LHCN-M2 (cell line): ENCODE measurements at regions not wholly inside any gene's neighbourhood (a gene's known extent, or its start where the extent isn't known, plus 50 kb on each side); places are given as distances from the start of the nearest gene placed in this dataset.
"Not testable (repeated sequence)": the region's sequence is repeated elsewhere in the genome, so short reads cannot be mapped to it uniquely, and the experiment has no call there.

ENCODE experiments used
- DNase-seq: peaks from one replicate; pipeline ENCODE4 v3.0.0-alpha.2; 2012; ENCODE audit warnings: low read depth

DNA sequence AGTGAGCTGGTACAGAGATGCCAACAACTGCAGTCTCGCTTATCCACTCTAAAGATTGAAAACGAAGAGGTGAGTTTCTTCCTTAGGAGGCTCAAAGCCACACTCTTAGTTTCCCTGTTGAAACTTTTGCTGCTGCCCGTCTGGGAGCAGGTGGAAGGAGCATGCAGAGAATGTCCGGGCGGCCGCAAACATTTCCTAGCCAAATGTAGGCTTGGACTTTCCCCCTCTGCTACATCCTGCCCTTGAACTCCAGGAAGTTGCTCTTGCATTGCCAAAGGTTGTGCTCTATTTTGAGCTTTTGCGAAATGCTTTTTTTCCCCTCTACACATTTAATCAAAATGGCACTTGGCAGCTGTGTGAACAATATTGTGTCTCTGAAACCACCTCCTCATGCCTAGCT is 65.0 kb upstream of the IKBKE start:
- DNase-seq = not testable (repeated sequence)

DNA sequence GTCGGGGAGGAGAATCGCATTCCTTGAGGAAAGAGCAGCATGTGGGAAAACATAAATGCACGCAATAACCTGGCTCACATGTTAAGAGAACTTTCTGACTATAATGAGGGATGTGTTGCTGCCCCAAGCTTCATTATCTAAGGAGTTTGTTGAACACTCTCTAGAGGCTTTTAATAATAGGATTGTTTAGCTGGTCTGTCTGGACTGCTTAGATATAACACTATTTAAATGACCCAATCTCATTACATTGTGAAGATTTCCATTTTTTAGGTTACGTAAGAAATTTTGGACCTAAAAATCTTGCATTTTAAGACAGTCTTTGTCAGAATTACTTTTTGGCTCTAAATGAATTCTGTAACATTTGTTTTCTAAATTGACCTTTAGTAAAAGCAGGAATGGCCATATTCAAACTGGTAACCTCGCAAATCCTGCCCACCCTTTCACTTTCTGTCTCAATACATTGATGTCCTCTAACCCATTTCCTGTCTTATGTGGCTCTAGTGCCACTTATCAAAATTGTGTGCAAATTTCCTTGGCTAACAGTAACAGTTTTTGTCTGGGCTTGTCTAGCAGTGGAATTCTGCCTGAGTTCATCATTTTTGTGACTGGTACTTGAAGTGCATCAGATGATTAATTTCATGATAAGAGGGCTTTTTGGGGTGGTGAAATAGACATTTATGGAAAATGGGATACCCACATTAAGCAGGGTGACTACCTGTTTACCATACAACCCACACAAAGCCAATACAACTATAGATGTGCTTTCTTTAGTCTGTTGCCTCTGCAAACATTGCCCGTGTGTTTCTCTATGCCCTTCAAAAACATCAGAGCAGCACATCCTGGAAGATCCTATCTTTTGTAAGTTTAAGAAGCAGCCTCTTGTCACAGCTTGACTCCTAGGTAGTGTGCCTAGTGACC is 61.6 kb upstream of the IKBKE start:
- not testable (repeated sequence) for DNase-seq

DNA sequence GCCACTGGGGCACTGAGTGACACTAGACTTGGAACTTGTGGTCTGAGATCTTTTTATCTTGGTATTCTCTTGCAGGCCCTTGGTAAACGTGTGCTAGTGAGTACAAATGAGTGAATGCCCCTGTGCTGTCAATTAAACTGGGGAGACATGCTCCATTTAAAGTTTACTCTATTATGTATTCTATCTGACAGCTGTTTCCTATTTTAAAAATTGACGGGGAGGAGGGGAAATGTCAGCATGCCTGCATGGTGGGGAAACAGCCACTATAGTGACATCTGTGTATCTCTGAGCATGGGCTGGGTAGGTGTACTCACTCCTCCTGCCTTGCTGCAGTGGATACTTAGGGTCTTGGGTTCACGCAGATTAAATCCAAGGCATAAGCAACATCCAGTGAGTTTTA is 59.0 kb upstream of the IKBKE start:
- DNase-seq = no peak

DNA sequence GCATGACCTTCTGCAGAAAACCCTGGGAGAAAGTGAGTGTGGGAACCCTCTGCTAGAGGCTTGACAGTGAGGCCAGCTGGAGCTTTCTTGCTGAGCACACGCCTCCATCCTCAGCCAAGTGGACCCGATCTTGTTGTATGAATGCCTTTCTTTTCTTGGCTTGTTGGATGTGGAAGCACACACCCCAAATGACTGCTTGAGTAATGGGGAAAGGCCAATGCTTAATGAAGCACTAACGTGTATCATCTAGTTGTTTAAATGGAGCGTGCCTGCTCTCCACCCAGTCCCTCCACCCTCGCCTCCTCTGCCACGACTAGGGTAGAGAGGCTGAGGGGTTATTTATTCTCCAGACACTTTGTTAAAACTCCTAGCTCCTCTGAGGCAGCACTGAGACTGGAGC is 54.3 kb upstream of the IKBKE start:
- no peak for DNase-seq

DNA sequence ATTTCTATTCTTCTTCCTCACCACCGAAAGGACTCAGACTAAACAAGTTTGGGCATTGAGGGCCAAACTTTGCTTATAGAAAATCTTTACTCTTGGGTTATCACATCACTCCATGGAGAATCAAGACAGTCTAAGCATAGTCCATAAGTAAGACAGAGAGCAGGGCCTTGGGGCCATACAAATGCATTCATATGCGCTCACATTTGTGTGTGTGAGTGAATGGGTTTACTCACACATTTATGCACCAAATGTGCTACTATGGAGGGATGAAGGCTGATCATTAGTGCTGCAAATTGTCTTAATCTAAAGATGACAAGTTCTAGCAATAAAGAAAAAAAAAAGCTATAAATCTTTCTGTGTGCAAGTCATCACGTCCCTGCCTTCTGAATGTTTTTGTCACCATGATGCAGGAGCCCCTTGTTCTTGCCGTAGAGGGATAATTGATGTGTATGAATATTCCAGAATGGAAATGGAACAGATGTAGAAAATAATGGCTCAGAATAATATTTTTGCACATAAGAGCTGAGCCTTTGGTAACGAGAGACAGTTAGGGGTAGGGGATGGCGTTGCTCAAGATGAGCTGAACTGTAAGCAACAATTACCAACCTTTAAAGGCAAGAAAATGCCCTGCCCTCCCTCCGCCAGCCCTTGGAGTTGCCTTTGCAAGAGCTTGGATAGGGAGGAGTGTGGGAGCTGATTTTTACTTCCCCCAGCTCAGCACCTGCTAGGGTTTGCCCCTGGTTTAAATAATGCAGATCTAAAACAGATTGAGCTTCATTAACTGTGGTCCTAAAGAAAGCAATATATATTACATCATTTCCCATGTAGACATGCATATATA is 52.3 kb upstream of the IKBKE start:
- no peak for DNase-seq

DNA sequence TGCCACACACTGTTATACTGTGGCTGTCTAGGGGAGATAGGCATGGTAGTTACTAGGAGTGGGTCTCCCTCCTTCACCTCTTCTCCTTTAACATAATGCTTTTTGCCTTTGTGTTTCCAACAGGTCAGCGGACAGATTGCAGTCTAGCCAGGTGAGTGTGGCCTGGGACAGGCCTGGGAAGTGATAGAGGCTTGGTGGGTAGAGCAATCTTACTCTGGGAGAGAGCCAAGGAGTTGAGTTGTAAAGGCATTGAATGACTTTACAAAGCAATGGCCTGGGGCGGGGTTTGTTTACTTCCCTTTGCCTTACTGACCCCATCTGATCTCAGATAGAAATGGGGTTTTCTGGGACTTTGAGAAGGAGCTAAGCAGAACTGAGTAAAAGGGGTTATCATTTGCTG is 51.0 kb upstream of the IKBKE start:
- DNase-seq = no peak

DNA sequence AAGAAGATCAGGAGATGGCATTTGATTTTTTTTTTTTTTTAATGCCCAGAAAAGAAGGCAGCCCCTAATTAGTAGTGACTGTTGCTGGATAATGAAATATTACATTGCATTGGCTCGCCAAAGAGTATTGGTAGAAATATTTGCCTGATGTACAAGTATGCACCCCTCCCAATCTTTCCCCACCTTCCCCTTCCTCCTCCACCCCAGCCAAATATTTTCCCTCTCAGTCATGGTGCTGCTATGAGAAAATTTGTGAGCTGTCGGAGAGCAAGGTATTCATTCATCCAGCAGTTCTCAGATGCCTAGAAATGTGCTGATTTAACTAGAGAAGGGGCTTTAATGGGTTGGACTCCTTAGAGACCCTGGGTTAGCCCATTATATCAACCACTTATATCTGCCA is 50.5 kb upstream of the IKBKE start:
- DNase-seq = no peak

DNA sequence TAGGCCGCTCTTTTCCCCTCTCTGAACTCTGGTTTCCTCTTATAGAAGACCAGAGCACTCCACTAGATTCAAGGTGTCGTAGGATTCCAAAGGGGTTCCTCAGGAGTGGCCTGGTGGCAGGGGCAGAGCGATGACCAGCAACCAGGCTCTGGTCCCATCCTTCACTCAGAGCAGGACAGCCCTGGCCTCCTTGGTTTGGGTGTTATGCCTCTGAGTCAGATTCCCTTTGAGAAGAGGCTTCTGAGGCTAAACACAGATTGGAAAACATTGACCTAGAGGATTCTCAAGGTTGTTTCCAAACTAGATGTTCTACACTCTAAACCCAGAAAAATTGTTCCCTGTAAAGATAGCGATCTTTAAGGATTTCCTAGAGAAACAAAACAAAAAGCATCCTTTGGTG is 49.8 kb upstream of the IKBKE start:
- no peak for DNase-seq
